OCI-LY3 (cell line): ENCODE measurements at regions not wholly inside any gene's neighbourhood (a gene's known extent, or its start where the extent isn't known, plus 50 kb on each side); places are given as distances from the start of the nearest gene placed in this dataset.
"Not testable (repeated sequence)": the region's sequence is repeated elsewhere in the genome, so short reads cannot be mapped to it uniquely, and the experiment has no call there.

Source experiments
- H2AFZ ChIP-seq: fragments of 200-600, 300-600 bp; shearing (Covaris generic); 2 replicates; pipeline ENCODE4 v1.6.0; 2014; ENCODE audit warnings: antibody characterized with exemption, low read depth, low read length
- H3K27ac ChIP-seq: fragments of 200-600, 300-600 bp; sonication (generic); 2 replicates; pipeline ENCODE4 v1.5.1; 2014; ENCODE audit warnings: mild to moderate bottlenecking, low read length, moderate library complexity, mixed read lengths
- H3K27me3 ChIP-seq: fragments of 200-600, 300-600 bp; sonication (generic); 2 replicates; pipeline ENCODE4 v1.6.1; 2014; ENCODE audit warnings: low read depth, low read length, mixed read lengths
- H3K36me3 ChIP-seq: fragments of 200-600, 300-600 bp; sonication (generic); replicated peaks from 2 replicates; pipeline ENCODE3; 2014; ENCODE audit warnings: low read depth, low read length, mixed read lengths
- H3K4me1 ChIP-seq: fragments of 300-600, 200-600 bp; sonication (generic); 2 replicates; pipeline ENCODE4 v1.6.1; 2014; ENCODE audit warnings: low read length, mixed read lengths
- H3K4me2 ChIP-seq: fragments of 200-600, 300-600 bp; sonication (generic); 2 replicates; pipeline ENCODE4 v1.6.1; 2014; ENCODE audit warnings: low read length, mixed read lengths
- H3K4me3 ChIP-seq: fragments of 300-600, 200-600 bp; sonication (generic); 2 replicates; pipeline ENCODE4 v1.5.1; 2014; ENCODE audit warnings: antibody characterized with exemption, mild to moderate bottlenecking, low read length, moderate library complexity
- H3K79me2 ChIP-seq: fragments of 300-600, 200-600 bp; shearing (Covaris generic); 2 replicates; pipeline ENCODE4 v1.6.1; 2014; ENCODE audit warnings: mild to moderate bottlenecking, low read length, mixed read lengths
- H3K9ac ChIP-seq: fragments of 300-600, 200-600 bp; shearing (Covaris generic); 2 replicates; pipeline ENCODE4 v1.6.0; 2014; ENCODE audit warnings: mild to moderate bottlenecking, low read length, moderate library complexity
- H3K9me3 ChIP-seq: fragments of 200-600, 300-600 bp; shearing (Covaris generic); 2 replicates; pipeline ENCODE4 v1.6.1; 2014; ENCODE audit warnings: low read length, mixed read lengths; ENCODE audit not compliant: insufficient read depth
- H4K20me1 ChIP-seq: fragments of 200-600, 300-600 bp; sonication (generic); 2 replicates; pipeline ENCODE4 v1.6.1; 2016; ENCODE audit warnings: low read length, mixed read lengths; ENCODE audit not compliant: insufficient read depth
- CTCF ChIP-seq: fragments of 200-600, 300-600 bp; sonication (generic); IDR thresholded peaks from 2 replicates; pipeline ENCODE4 v1.5.1; 2014; ENCODE audit warnings: antibody characterized with exemption, low read length, low read depth
- EZH2phosphoT487 ChIP-seq: fragments of 200-600 bp; shearing (Covaris generic); IDR thresholded peaks from 2 replicates; pipeline ENCODE4 v1.6.1; 2018; ENCODE audit warnings: antibody characterized with exemption, mixed run types, low read depth

- Histone ChIP-seq H2AFZ (no peak overlapping the region), H3K36me3 (no peaks in the 10 kb centered on the region), H3K79me2 (no peaks in the 10 kb centered on the region), H3K27ac (no peak overlapping the region), H3K9ac (no peak overlapping the region), H3K4me3 (no peak overlapping the region), H4K20me1 (no peaks in the 10 kb centered on the region), H3K4me2 (no peak overlapping the region), H3K9me3 (no peaks in the 10 kb centered on the region), H3K27me3 (no peaks in the 10 kb centered on the region), H3K4me1 (no peaks in the 10 kb centered on the region)
- TF ChIP-seq CTCF (no peak), EZH2phosphoT487 (no peak)
Observed at GRCh38 chr11:80280737-80281136, 839.9 kb upstream of the TENM4 start.

GRCh38 chr11:80261776-80262175 lies 820.9 kb upstream of the TENM4 start:
- no peak overlapping the region for H3K27ac ChIP-seq
- H4K20me1 ChIP-seq = no peaks in the 10 kb centered on the region
- TF ChIP-seq EZH2phosphoT487 (no peak), CTCF (no peak)
- H3K4me3 ChIP-seq = no peak overlapping the region
- H3K27me3 ChIP-seq = no peaks in the 10 kb centered on the region
- H3K4me1 ChIP-seq = no peaks in the 10 kb centered on the region
- H3K79me2 ChIP-seq = no peaks in the 10 kb centered on the region
- H3K4me2 ChIP-seq = no peak overlapping the region
- no peaks in the 10 kb centered on the region for H3K9me3 ChIP-seq
- no peak overlapping the region for H2AFZ ChIP-seq
- no peak overlapping the region for H3K9ac ChIP-seq
- H3K36me3 ChIP-seq = no peaks in the 10 kb centered on the region

- H3K27me3 ChIP-seq, H3K4me1 ChIP-seq, H3K4me2 ChIP-seq: not testable (repeated sequence)
Observed at GRCh38 chr11:80257319-80258015, 816.6 kb upstream of the TENM4 start.

GRCh38 chr11:80255021-80255420 lies 814.2 kb upstream of the TENM4 start:
- Histone ChIP-seq H3K79me2 (no peaks in the 10 kb centered on the region), H3K27me3 (no peaks in the 10 kb centered on the region), H3K27ac (no peak overlapping the region), H3K4me2 (no peak overlapping the region), H3K9ac (no peak overlapping the region), H3K36me3 (no peaks in the 10 kb centered on the region), H3K4me1 (peaks cover 7% of the 10 kb centered on the region), H2AFZ (no peak overlapping the region), H3K9me3 (no peaks in the 10 kb centered on the region), H3K4me3 (no peak overlapping the region), H4K20me1 (no peaks in the 10 kb centered on the region)
- TF ChIP-seq CTCF (no peak), EZH2phosphoT487 (no peak)

More at GRCh38 chr11:80257319-80258015, 816.6 kb upstream of the TENM4 start:
- not testable (repeated sequence) for H3K79me2 ChIP-seq, H3K36me3 ChIP-seq, H3K9ac ChIP-seq, H4K20me1 ChIP-seq, H3K4me3 ChIP-seq, H3K9me3 ChIP-seq, H3K27ac ChIP-seq, H2AFZ ChIP-seq
